Neural cell (in vitro differentiated cells): ENCODE measurements at regions not wholly inside any gene's neighbourhood (a gene's known extent, or its start where the extent isn't known, plus 50 kb on each side); places are given as distances from the start of the nearest gene placed in this dataset.
"Not testable (repeated sequence)": the region's sequence is repeated elsewhere in the genome, so short reads cannot be mapped to it uniquely, and the experiment has no call there.

Experiments used
- H2AFZ ChIP-seq: fragments of 200-600, 300-800 bp; sonication (generic), shearing (Covaris generic); 2 replicates; pipeline ENCODE4 v1.6.0; 2014; ENCODE audit warnings: low read depth, mild to moderate bottlenecking, antibody characterized with exemption, low read length, moderate library complexity
- H3F3A ChIP-seq: fragments of 200-600 bp; shearing (Covaris generic); 2 replicates; pipeline ENCODE4 v1.6.1; 2016; ENCODE audit warnings: mild to moderate bottlenecking, moderate library complexity, mixed read lengths, antibody characterized with exemption, low read length; ENCODE audit not compliant: insufficient read depth, poor library complexity, severe bottlenecking
- H3K27ac ChIP-seq: fragments of 200-600, 300-800 bp; sonication (generic), shearing (Covaris generic); 2 replicates; pipeline ENCODE4 v1.5.1; 2014; ENCODE audit warnings: mild to moderate bottlenecking, low read length, moderate library complexity
- H3K27me3 ChIP-seq: fragments of 300-800, 200-600 bp; sonication (generic), shearing (Covaris generic); 2 replicates; pipeline ENCODE4 v1.6.0; 2014; ENCODE audit warnings: mild to moderate bottlenecking, low read depth, low read length, moderate library complexity; ENCODE audit not compliant: insufficient read depth
- H3K36me3 ChIP-seq: fragments of 300-800, 200-600 bp; sonication (generic), shearing (Covaris generic); 2 replicates; pipeline ENCODE4 v1.5.1; 2014; ENCODE audit warnings: mild to moderate bottlenecking, antibody characterized with exemption, low read length, moderate library complexity; ENCODE audit not compliant: insufficient read depth
- H3K4me2 ChIP-seq: fragments of 300-800, 200-600 bp; sonication (generic), shearing (Covaris generic); 2 replicates; pipeline ENCODE4 v1.6.0; 2014; ENCODE audit warnings: mild to moderate bottlenecking, low read length
- H3K4me3 ChIP-seq: fragments of 300-800, 200-600 bp; sonication (generic), shearing (Covaris generic); 2 replicates; pipeline ENCODE4 v1.5.1; 2014; ENCODE audit warnings: mild to moderate bottlenecking, low read length, moderate library complexity
- H3K79me2 ChIP-seq: fragments of 200-600 bp; shearing (Covaris generic); replicated peaks from 2 replicates; pipeline ENCODE4 v1.6.0; 2014; ENCODE audit warnings: mild to moderate bottlenecking, low read length, moderate library complexity; ENCODE audit not compliant: insufficient read depth
- H3K9ac ChIP-seq: fragments of 300-800, 200-600 bp; sonication (generic), shearing (Covaris generic); 2 replicates; pipeline ENCODE4 v1.6.1; 2016; ENCODE audit warnings: mild to moderate bottlenecking, low read length, mixed read lengths
- H3K9me2 ChIP-seq: fragments of 200-600 bp; shearing (Covaris generic); 2 replicates; pipeline ENCODE4 v1.6.1; 2016; ENCODE audit warnings: mild to moderate bottlenecking, low read length, mixed read lengths; ENCODE audit not compliant: insufficient read depth
- H3K9me3 ChIP-seq: fragments of 200-600, 300-800 bp; sonication (generic), shearing (Covaris generic); 2 replicates; pipeline ENCODE4 v1.6.1; 2016; ENCODE audit warnings: mild to moderate bottlenecking, mixed run types, low read length, moderate library complexity, mixed read lengths
- H4K20me1 ChIP-seq: fragments of 200-600 bp; shearing (Covaris generic); 2 replicates; pipeline ENCODE4 v1.6.1; 2016; ENCODE audit warnings: mild to moderate bottlenecking, mixed run types; ENCODE audit not compliant: insufficient read depth
- CTCF ChIP-seq: fragments of 450-650 bp; IDR thresholded peaks from 2 replicates; pipeline ENCODE4 v1.5.1; 2014; ENCODE audit warnings: antibody characterized with exemption, mild to moderate bottlenecking, moderate library complexity; ENCODE audit not compliant: poor library complexity, severe bottlenecking
- EP300 ChIP-seq: fragments of 450-650 bp; conservative IDR thresholded peaks from 2 replicates; pipeline ENCODE4 v1.6.1; 2014; ENCODE audit warnings: antibody characterized with exemption, mild to moderate bottlenecking, moderate library complexity; ENCODE audit not compliant: poor library complexity, severe bottlenecking
- EZH2 ChIP-seq: fragments of 200-600, 300-800 bp; shearing (Covaris generic), sonication (generic); IDR thresholded peaks from 2 replicates; pipeline ENCODE4 v1.6.1; 2014; ENCODE audit warnings: antibody characterized with exemption, low read length, borderline replicate concordance, mild to moderate bottlenecking; ENCODE audit not compliant: insufficient read depth, poor library complexity, severe bottlenecking
- MXI1 ChIP-seq: fragments of 450-650 bp; conservative IDR thresholded peaks from 2 replicates; pipeline ENCODE4 v1.6.1; 2014; ENCODE audit warnings: antibody characterized with exemption, mild to moderate bottlenecking; ENCODE audit not compliant: poor library complexity, severe bottlenecking
- POLR2AphosphoS5 ChIP-seq: IDR thresholded peaks from 2 replicates; pipeline ENCODE4 v1.6.1; 2012
- RAD21 ChIP-seq: fragments of 450-650 bp; conservative IDR thresholded peaks from 2 replicates; pipeline ENCODE4 v1.6.1; 2014; ENCODE audit warnings: antibody characterized with exemption, mild to moderate bottlenecking, moderate library complexity
- REST ChIP-seq: IDR thresholded peaks from 2 replicates; pipeline ENCODE4 v1.6.1; 2012; ENCODE audit warnings: borderline replicate concordance
- SMC3 ChIP-seq: fragments of 450-650 bp; conservative IDR thresholded peaks from 2 replicates; pipeline ENCODE4 v1.6.1; 2014; ENCODE audit warnings: antibody characterized with exemption, mild to moderate bottlenecking, moderate library complexity; ENCODE audit not compliant: poor library complexity
- TAF1 ChIP-seq: IDR thresholded peaks from 2 replicates; pipeline ENCODE4 v1.6.1; 2012; ENCODE audit warnings: low read depth

GRCh38 chr4:187128222-187128621, 404.6 kb upstream of the FAT1 start:
- no peaks in the 10 kb centered on the region for H3K36me3 ChIP-seq
- H3K4me2 ChIP-seq, result no peak overlapping the region

GRCh38 chr4:187128976-187129375, 405.3 kb upstream of the FAT1 start:
- H3K4me2 ChIP-seq, result no peak overlapping the region
- H4K20me1 ChIP-seq, result no peaks in the 10 kb centered on the region
- no peaks in the 10 kb centered on the region for H3K79me2 ChIP-seq
- H3K27me3 ChIP-seq, result no peaks in the 10 kb centered on the region
- no peaks in the 10 kb centered on the region for H3K36me3 ChIP-seq
- H3K9me3 ChIP-seq, result no peaks in the 10 kb centered on the region
- H3K4me3 ChIP-seq, result no peak overlapping the region
- no peak overlapping the region for H3K27ac ChIP-seq
- H3F3A ChIP-seq, result no peaks in the 10 kb centered on the region
- no peak overlapping the region for H3K9ac ChIP-seq
- H3K9me2 ChIP-seq, result no peaks in the 10 kb centered on the region
- H2AFZ ChIP-seq, result no peak overlapping the region
- TF ChIP-seq RAD21, result no peak
- no peak for TF ChIP-seq POLR2AphosphoS5
- no peak for TF ChIP-seq EZH2
- no peak for TF ChIP-seq EP300
- no peak for TF ChIP-seq MXI1
- no peak for TF ChIP-seq SMC3

More at GRCh38 chr4:187128222-187128621, 404.6 kb upstream of the FAT1 start:
- H3K79me2 ChIP-seq, result no peaks in the 10 kb centered on the region
- H3K9me2 ChIP-seq, result no peaks in the 10 kb centered on the region
- TF ChIP-seq MXI1 (no peak), SMC3 (no peak), EZH2 (no peak), TAF1 (no peak), RAD21 (no peak), REST (no peak), CTCF (no peak), POLR2AphosphoS5 (no peak), EP300 (no peak)
- H3K4me3 ChIP-seq, result no peak overlapping the region
- H3F3A ChIP-seq, result no peaks in the 10 kb centered on the region
- H3K9ac ChIP-seq, result no peak overlapping the region
- no peaks in the 10 kb centered on the region for H4K20me1 ChIP-seq
- H3K9me3 ChIP-seq, result no peaks in the 10 kb centered on the region
- H2AFZ ChIP-seq, result no peak overlapping the region
- H3K27me3 ChIP-seq, result no peaks in the 10 kb centered on the region
- no peak overlapping the region for H3K27ac ChIP-seq

- not testable (repeated sequence) for H3K9me3 ChIP-seq, H3K79me2 ChIP-seq, H3K27me3 ChIP-seq, H3F3A ChIP-seq, H3K9me2 ChIP-seq, H3K36me3 ChIP-seq, H3K4me2 ChIP-seq, H3K9ac ChIP-seq, H3K4me3 ChIP-seq, H3K27ac ChIP-seq, H4K20me1 ChIP-seq, H2AFZ ChIP-seq
Measured at GRCh38 chr4:187131826-187132225, 408.2 kb upstream of the FAT1 start.
